Neural cell (in vitro differentiated cells): ENCODE measurements at regions not wholly inside any gene's neighbourhood (a gene's known extent, or its start where the extent isn't known, plus 50 kb on each side); places are given as distances from the start of the nearest gene placed in this dataset.

Experiments
- H2AFZ ChIP-seq: fragments of 200-600, 300-800 bp; sonication (generic), shearing (Covaris generic); 2 replicates; pipeline ENCODE4 v1.6.0; 2014; ENCODE audit warnings: low read depth, mild to moderate bottlenecking, antibody characterized with exemption, low read length, moderate library complexity
- H3F3A ChIP-seq: fragments of 200-600 bp; shearing (Covaris generic); 2 replicates; pipeline ENCODE4 v1.6.1; 2016; ENCODE audit warnings: mild to moderate bottlenecking, moderate library complexity, mixed read lengths, antibody characterized with exemption, low read length; ENCODE audit not compliant: insufficient read depth, poor library complexity, severe bottlenecking
- H3K27ac ChIP-seq: fragments of 200-600, 300-800 bp; sonication (generic), shearing (Covaris generic); 2 replicates; pipeline ENCODE4 v1.5.1; 2014; ENCODE audit warnings: mild to moderate bottlenecking, low read length, moderate library complexity
- H3K27me3 ChIP-seq: fragments of 300-800, 200-600 bp; sonication (generic), shearing (Covaris generic); 2 replicates; pipeline ENCODE4 v1.6.0; 2014; ENCODE audit warnings: mild to moderate bottlenecking, low read depth, low read length, moderate library complexity; ENCODE audit not compliant: insufficient read depth
- H3K36me3 ChIP-seq: fragments of 300-800, 200-600 bp; sonication (generic), shearing (Covaris generic); 2 replicates; pipeline ENCODE4 v1.5.1; 2014; ENCODE audit warnings: mild to moderate bottlenecking, antibody characterized with exemption, low read length, moderate library complexity; ENCODE audit not compliant: insufficient read depth
- H3K4me2 ChIP-seq: fragments of 300-800, 200-600 bp; sonication (generic), shearing (Covaris generic); 2 replicates; pipeline ENCODE4 v1.6.0; 2014; ENCODE audit warnings: mild to moderate bottlenecking, low read length
- H3K4me3 ChIP-seq: fragments of 300-800, 200-600 bp; sonication (generic), shearing (Covaris generic); 2 replicates; pipeline ENCODE4 v1.5.1; 2014; ENCODE audit warnings: mild to moderate bottlenecking, low read length, moderate library complexity
- H3K79me2 ChIP-seq: fragments of 200-600 bp; shearing (Covaris generic); replicated peaks from 2 replicates; pipeline ENCODE4 v1.6.0; 2014; ENCODE audit warnings: mild to moderate bottlenecking, low read length, moderate library complexity; ENCODE audit not compliant: insufficient read depth
- H3K9ac ChIP-seq: fragments of 300-800, 200-600 bp; sonication (generic), shearing (Covaris generic); 2 replicates; pipeline ENCODE4 v1.6.1; 2016; ENCODE audit warnings: mild to moderate bottlenecking, low read length, mixed read lengths
- H3K9me2 ChIP-seq: fragments of 200-600 bp; shearing (Covaris generic); 2 replicates; pipeline ENCODE4 v1.6.1; 2016; ENCODE audit warnings: mild to moderate bottlenecking, low read length, mixed read lengths; ENCODE audit not compliant: insufficient read depth
- H3K9me3 ChIP-seq: fragments of 200-600, 300-800 bp; sonication (generic), shearing (Covaris generic); 2 replicates; pipeline ENCODE4 v1.6.1; 2016; ENCODE audit warnings: mild to moderate bottlenecking, mixed run types, low read length, moderate library complexity, mixed read lengths
- H4K20me1 ChIP-seq: fragments of 200-600 bp; shearing (Covaris generic); 2 replicates; pipeline ENCODE4 v1.6.1; 2016; ENCODE audit warnings: mild to moderate bottlenecking, mixed run types; ENCODE audit not compliant: insufficient read depth
- EP300 ChIP-seq: fragments of 450-650 bp; conservative IDR thresholded peaks from 2 replicates; pipeline ENCODE4 v1.6.1; 2014; ENCODE audit warnings: antibody characterized with exemption, mild to moderate bottlenecking, moderate library complexity; ENCODE audit not compliant: poor library complexity, severe bottlenecking
- EZH2 ChIP-seq: fragments of 200-600, 300-800 bp; shearing (Covaris generic), sonication (generic); IDR thresholded peaks from 2 replicates; pipeline ENCODE4 v1.6.1; 2014; ENCODE audit warnings: antibody characterized with exemption, low read length, borderline replicate concordance, mild to moderate bottlenecking; ENCODE audit not compliant: insufficient read depth, poor library complexity, severe bottlenecking
- MXI1 ChIP-seq: fragments of 450-650 bp; conservative IDR thresholded peaks from 2 replicates; pipeline ENCODE4 v1.6.1; 2014; ENCODE audit warnings: antibody characterized with exemption, mild to moderate bottlenecking; ENCODE audit not compliant: poor library complexity, severe bottlenecking
- POLR2AphosphoS5 ChIP-seq: IDR thresholded peaks from 2 replicates; pipeline ENCODE4 v1.6.1; 2012
- RAD21 ChIP-seq: fragments of 450-650 bp; conservative IDR thresholded peaks from 2 replicates; pipeline ENCODE4 v1.6.1; 2014; ENCODE audit warnings: antibody characterized with exemption, mild to moderate bottlenecking, moderate library complexity
- SMC3 ChIP-seq: fragments of 450-650 bp; conservative IDR thresholded peaks from 2 replicates; pipeline ENCODE4 v1.6.1; 2014; ENCODE audit warnings: antibody characterized with exemption, mild to moderate bottlenecking, moderate library complexity; ENCODE audit not compliant: poor library complexity
- TAF1 ChIP-seq: IDR thresholded peaks from 2 replicates; pipeline ENCODE4 v1.6.1; 2012; ENCODE audit warnings: low read depth
- TF ChIP-seq, protein P1 (sequence below): fragments of 450-650 bp; IDR thresholded peaks from 2 replicates; pipeline ENCODE4 v1.5.1; 2014; ENCODE audit warnings: antibody characterized with exemption, mild to moderate bottlenecking, moderate library complexity; ENCODE audit not compliant: poor library complexity, severe bottlenecking
- TF ChIP-seq, protein P2 (sequence below): IDR thresholded peaks from 2 replicates; pipeline ENCODE4 v1.6.1; 2012; ENCODE audit warnings: borderline replicate concordance

- Histone ChIP-seq H3K4me2 (no peak overlapping the region), H2AFZ (no peak overlapping the region), H3K9me3 (no peaks in the 10 kb centered on the region), H3K79me2 (no peaks in the 10 kb centered on the region), H3K36me3 (no peaks in the 10 kb centered on the region), H3K9me2 (no peaks in the 10 kb centered on the region), H3K27me3 (no peaks in the 10 kb centered on the region), H3K4me3 (no peak overlapping the region), H3K9ac (no peak overlapping the region), H3F3A (no peaks in the 10 kb centered on the region), H4K20me1 (no peaks in the 10 kb centered on the region), H3K27ac (no peak overlapping the region)
- TF ChIP-seq SMC3 (no peak), MXI1 (no peak), TAF1 (no peak), RAD21 (no peak), EP300 (no peak), EZH2 (no peak), POLR2AphosphoS5 (no peak)
- TF ChIP-seq, protein P1, sequence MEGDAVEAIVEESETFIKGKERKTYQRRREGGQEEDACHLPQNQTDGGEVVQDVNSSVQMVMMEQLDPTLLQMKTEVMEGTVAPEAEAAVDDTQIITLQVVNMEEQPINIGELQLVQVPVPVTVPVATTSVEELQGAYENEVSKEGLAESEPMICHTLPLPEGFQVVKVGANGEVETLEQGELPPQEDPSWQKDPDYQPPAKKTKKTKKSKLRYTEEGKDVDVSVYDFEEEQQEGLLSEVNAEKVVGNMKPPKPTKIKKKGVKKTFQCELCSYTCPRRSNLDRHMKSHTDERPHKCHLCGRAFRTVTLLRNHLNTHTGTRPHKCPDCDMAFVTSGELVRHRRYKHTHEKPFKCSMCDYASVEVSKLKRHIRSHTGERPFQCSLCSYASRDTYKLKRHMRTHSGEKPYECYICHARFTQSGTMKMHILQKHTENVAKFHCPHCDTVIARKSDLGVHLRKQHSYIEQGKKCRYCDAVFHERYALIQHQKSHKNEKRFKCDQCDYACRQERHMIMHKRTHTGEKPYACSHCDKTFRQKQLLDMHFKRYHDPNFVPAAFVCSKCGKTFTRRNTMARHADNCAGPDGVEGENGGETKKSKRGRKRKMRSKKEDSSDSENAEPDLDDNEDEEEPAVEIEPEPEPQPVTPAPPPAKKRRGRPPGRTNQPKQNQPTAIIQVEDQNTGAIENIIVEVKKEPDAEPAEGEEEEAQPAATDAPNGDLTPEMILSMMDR = no peak
- TF ChIP-seq, protein P2, sequence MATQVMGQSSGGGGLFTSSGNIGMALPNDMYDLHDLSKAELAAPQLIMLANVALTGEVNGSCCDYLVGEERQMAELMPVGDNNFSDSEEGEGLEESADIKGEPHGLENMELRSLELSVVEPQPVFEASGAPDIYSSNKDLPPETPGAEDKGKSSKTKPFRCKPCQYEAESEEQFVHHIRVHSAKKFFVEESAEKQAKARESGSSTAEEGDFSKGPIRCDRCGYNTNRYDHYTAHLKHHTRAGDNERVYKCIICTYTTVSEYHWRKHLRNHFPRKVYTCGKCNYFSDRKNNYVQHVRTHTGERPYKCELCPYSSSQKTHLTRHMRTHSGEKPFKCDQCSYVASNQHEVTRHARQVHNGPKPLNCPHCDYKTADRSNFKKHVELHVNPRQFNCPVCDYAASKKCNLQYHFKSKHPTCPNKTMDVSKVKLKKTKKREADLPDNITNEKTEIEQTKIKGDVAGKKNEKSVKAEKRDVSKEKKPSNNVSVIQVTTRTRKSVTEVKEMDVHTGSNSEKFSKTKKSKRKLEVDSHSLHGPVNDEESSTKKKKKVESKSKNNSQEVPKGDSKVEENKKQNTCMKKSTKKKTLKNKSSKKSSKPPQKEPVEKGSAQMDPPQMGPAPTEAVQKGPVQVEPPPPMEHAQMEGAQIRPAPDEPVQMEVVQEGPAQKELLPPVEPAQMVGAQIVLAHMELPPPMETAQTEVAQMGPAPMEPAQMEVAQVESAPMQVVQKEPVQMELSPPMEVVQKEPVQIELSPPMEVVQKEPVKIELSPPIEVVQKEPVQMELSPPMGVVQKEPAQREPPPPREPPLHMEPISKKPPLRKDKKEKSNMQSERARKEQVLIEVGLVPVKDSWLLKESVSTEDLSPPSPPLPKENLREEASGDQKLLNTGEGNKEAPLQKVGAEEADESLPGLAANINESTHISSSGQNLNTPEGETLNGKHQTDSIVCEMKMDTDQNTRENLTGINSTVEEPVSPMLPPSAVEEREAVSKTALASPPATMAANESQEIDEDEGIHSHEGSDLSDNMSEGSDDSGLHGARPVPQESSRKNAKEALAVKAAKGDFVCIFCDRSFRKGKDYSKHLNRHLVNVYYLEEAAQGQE = no peak
Measured at GRCh38 chr9:84460695-84461094, 120.1 kb upstream of the SLC28A3 start.

DNA sequence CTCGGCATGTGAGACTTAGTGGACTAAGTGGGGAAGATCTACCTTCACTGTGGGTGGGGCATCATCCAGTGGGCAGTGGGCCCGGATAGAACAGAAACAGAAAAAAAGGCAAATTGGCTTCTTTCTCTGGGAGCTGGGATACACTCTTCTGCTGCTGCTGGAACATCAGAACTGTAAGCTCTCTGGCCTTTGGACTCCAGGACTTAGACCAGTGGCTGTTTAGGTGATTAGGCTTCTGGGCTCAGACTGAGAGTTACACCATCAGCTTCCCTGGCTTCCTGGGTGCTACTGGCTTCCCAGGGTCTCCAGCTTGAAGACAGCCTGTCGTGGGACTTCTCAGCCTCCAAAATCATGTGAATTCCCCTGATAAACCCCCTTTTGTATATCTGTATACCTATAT, 122.7 kb upstream of the SLC28A3 start:
- Histone ChIP-seq H4K20me1 (no peaks in the 10 kb centered on the region), H3F3A (no peaks in the 10 kb centered on the region), H3K4me2 (no peak overlapping the region), H3K4me3 (no peak overlapping the region), H3K36me3 (no peaks in the 10 kb centered on the region), H3K9ac (no peak overlapping the region), H3K27ac (no peak overlapping the region), H3K27me3 (no peaks in the 10 kb centered on the region), H2AFZ (no peak overlapping the region), H3K79me2 (no peaks in the 10 kb centered on the region), H3K9me3 (no peaks in the 10 kb centered on the region), H3K9me2 (no peaks in the 10 kb centered on the region)
- TF ChIP-seq SMC3 (no peak), POLR2AphosphoS5 (no peak), MXI1 (no peak), EZH2 (no peak), TAF1 (no peak), EP300 (no peak), RAD21 (no peak)
- TF ChIP-seq, protein P2 = no peak
- TF ChIP-seq, protein P1 = no peak
